Urothelium cell line (cell line): ENCODE measurements at regions not wholly inside any gene's neighbourhood (a gene's known extent, or its start where the extent isn't known, plus 50 kb on each side); places are given as distances from the start of the nearest gene placed in this dataset.

Source experiments
- DNase-seq: peaks from one replicate; pipeline ENCODE4 v3.0.0; 2011; ENCODE audit warnings: low spot score, mixed read lengths
- FAIRE-seq: peaks from 2 replicates; lab custom pipeline; 2011; peaks lifted over from hg19 to GRCh38; lab: Jason Lieb, UNC

DNA sequence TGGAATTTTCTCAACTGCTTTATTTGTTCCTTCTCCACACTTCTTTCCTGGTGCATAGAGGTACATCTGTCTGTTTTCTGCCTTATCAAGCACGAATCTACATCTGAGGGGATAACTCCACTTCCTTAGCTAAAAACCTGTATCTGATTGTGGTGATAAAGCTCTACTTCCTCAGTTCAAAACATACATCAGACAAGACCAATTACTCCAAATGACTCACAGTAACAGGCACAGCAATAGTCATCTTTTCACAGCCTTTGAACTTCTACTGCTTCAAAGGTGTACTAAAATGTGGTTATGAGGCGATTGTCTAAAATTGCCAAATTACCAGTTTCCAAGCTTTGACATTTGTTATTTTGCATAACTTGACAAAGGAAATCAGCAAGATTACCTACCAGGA is 803.6 kb upstream of the ZEB2 start:
- DNase-seq (no peak), FAIRE-seq (no peak)

DNA sequence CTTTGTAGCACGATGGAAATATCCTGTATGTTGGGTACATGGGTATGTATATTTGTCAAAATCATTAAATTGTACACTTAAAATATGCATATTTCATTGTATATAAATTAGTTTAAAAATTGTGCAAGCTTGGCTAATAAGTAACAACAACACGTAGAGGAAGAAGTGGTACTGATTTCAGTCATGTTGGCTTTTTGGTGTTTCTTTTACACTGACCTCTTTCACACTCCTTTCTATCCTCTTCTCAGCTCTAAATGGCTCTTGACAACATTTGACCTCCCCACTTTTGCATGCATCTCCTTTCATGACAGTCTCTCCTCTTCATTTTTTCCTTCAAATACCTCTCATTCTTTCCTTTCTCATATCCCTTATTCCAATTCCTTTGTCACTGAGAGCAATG is 801.4 kb upstream of the ZEB2 start:
- FAIRE-seq (no peak), DNase-seq (no peak)

DNA sequence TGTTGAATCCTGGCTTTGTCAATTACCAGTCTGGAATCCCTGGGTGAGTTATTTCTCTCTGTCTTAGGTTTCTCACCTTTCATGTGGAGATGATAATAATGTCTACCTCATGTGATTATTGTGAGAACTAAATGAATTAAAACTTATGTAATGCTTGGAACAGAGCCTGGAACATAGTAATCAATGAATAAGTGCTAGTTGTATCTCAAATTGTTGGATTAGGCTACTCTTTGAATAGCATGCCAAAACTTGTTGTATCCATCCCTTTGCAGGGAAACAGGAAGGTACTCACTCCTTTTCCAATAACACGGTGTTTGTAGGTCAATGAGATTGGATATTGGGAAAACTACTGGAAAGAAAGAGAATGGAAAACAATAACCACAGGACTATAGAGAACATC is 796.6 kb upstream of the ZEB2 start:
- no peak for FAIRE-seq

DNA sequence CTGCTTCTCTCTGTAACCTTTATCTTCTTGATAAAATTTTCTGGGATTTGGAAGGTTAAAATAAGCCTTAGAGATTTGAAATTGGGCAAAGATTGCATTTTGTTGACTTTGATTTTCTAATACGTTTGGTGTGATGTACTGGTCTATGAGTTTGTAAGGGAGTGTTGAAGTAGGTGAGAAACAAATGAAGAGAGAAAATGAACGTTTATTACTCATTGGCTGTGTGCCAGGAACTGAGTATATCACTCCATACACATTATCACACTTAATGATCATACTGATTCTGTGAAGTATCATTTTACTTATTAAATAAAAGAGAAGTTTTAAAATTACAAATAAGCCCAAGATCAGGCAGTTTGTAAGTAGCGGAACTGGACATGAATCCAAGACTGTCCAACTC is 795.1 kb upstream of the ZEB2 start:
- DNase-seq (no peak), FAIRE-seq (no peak)

More for the DNA sequence above, 796.6 kb upstream of the ZEB2 start:
- no peak for DNase-seq

DNA sequence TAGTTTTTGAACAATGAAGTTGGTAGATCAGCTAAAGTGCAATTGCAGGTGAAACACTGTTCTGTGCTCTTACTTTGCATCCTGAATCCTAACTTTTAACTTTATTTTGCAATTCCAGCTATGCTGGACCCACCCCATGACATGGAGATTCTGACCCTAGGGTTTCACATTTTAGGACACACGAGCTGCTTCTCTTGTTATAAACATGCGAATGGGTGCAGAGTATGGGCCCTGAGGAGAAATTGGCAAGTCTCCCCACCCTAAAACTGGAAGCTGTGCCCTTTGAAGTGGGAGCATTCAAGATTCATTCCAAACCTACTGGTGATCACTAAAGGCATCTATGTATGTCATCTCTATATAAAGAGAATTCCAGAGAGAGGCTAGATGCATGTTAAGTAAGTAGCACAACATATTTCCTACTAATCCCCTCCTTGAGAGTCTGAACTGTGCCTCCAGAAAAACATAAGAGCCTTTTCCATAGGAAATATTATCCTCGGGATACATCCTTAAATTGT is 794.3 kb upstream of the ZEB2 start:
- FAIRE-seq (no peak), DNase-seq (no peak)

DNA sequence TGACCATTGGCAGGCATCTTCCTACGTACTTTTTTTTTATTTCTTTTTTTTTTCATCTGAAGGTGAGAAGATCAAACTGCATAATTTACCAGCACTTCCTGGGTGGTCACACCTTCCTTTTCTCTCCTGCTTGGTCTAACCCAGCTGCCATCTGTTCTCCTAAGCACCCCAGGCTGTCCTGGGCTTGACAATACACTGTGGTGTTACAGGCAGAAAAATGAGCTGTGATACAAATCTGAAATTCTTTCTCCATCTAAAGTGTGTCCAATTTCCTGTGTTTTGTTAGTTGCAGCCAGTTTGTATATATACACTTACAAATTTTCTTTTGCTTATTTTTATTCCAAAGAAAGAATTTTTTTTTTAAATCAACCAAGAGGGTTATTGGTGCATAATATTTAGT is 786.0 kb upstream of the ZEB2 start:
- no peak for FAIRE-seq
- DNase-seq = no peak

DNA sequence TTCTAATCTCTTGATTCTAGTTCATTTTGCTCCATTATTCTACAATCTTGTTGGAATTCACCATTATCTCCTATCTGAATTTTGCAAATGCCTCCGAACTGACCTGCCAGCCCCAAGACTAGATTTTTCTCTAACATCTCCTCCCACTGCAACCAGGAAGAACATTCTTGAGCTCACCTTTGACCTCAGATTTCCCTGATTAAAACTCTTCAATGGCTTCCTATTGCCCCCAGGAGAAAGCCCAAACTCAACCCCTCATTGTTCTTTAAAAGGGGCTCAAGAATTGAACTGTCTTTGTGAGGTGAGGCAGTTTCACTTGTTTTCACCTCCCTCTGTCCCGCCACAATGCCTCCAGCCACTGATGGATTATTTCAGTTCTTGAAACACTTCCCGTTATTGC is 784.6 kb upstream of the ZEB2 start:
- no peak for FAIRE-seq

DNA sequence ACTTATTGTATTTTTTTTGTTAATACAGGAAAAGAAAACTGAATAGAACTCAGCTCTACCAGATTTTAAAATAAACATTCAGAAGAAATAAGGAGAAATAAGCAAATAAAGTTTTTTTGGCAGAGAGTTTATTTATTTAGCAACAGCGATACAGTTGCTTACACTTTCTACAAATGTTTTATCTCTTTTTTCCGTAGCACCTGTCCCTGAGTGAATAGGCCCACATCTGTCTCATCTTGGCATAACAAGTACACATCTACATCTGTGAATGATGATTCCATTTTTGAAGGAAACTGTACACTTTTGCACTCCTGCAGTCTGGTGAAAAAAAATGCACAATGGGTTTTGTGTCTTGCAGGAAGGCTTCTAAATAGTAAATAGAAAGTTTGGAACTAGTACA is 783.6 kb upstream of the ZEB2 start:
- DNase-seq = no peak
- FAIRE-seq = no peak

More for the DNA sequence above, 784.6 kb upstream of the ZEB2 start:
- DNase-seq = no peak

DNA sequence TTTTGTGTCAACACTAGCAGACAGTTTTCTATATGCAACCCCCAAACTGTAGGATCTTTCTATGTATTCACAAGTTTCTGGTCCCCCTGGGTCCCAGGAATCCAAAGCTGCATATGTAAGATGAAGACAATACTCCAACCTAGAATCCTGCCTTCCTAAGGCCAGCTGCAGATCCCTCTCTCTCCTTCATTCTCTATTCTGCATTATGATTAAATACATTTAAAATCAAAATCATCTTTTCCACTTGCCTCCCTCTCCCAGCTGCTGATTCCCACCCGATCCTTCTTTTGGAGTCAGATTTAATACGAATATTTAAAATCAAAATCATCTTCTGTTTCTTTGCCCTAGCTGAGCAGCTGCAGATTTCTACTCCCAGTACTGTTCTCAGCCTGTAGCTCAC is 783.0 kb upstream of the ZEB2 start:
- no peak for DNase-seq

DNA sequence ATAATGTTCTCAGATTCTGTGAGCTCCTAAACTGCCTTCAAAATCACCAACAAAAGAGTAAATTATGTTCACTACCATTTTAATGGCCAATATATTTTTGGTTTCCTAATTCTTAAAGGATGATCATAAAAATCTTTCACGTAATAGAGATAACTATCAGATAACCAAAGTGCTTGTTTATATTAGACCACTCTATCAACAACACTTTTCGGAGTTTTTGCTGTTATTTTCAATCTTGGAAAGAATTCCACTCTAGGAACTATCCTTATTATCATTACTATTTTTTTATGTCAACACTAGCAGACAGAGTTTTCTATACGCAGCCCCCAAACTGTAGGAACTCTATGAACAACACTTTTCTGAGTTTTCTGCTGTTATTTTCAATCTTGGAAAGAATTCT is 782.5 kb upstream of the ZEB2 start:
- DNase-seq = no peak
- FAIRE-seq = no peak

More for the DNA sequence above, 783.0 kb upstream of the ZEB2 start:
- FAIRE-seq = no peak

DNA sequence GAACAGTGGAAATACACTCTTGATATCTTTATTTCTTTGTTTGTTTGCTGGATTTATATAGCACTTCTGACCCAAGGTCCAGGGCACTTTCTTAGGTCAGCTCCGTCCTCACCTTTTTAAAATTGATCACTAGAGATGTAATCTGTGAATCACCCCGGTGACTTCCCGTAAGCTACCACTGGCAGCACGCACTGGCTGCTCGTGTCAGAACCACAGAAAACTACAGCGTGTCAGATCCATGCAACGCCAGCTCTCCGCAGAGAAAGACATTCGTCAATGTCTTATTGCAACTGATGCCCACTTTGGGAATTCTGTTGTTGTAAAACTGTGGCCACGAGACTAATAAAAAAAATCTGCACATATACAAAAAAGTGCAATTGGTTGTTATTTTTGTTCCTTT is 779.4 kb upstream of the ZEB2 start:
- FAIRE-seq (no peak), DNase-seq (no peak)

DNA sequence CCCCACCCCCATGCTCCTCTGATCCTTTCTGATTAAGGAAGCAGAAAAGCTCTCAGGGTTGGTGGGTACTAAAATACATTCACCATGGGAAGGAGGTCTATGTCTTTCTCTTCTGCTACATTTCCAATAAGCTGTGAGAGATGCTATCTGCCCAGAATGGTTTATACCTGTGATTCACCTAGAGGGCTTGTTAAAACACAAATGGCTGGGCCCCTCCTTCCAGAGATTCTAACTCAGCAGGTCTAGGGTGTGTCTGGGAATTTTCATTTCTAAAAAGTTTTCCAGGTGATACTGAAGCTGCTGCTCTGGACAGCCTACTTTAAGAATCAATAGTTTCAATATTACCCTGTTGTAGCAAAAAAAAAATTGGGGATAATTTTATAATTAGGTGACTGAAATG is 772.2 kb upstream of the ZEB2 start:
- no peak for FAIRE-seq
- DNase-seq = no peak

DNA sequence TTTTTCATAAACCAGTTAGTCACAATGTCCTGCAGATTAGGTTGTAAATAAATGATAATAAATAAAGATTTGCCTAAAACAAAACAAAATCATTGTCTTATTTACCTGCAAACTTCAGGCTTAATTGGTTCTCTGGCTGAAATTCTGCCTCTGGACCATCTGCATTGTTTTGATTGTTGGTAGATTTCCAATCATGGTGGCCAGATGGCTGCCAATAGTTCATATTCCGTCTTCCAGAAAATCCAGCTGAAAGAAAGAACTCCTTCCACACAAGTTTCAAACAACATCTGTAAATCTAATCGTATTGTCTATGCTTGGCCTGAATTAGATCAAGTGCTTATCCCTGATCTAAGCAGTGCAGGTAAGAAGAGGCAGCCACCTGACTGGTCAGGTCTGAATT is 771.1 kb upstream of the ZEB2 start:
- DNase-seq = no peak
- FAIRE-seq = no peak

DNA sequence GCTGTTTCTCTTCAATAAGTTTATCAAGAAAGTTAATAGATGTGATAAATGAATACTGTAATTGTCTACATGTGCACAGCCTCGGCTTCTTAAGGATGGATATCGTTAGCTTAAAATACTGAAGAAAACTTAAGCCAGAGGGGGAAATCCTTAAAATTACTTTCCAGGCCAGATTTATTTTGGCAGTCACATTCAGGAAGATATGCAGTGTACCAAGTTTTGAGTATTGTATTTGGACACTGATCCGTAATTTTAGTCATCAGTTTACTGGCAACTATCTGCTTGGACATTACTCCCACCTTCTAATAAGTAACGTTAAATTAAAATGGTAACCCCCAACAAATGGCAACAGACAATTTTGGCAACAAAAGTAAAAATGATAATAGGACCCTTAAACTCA is 770.0 kb upstream of the ZEB2 start:
- FAIRE-seq = no peak
- no peak for DNase-seq

DNA sequence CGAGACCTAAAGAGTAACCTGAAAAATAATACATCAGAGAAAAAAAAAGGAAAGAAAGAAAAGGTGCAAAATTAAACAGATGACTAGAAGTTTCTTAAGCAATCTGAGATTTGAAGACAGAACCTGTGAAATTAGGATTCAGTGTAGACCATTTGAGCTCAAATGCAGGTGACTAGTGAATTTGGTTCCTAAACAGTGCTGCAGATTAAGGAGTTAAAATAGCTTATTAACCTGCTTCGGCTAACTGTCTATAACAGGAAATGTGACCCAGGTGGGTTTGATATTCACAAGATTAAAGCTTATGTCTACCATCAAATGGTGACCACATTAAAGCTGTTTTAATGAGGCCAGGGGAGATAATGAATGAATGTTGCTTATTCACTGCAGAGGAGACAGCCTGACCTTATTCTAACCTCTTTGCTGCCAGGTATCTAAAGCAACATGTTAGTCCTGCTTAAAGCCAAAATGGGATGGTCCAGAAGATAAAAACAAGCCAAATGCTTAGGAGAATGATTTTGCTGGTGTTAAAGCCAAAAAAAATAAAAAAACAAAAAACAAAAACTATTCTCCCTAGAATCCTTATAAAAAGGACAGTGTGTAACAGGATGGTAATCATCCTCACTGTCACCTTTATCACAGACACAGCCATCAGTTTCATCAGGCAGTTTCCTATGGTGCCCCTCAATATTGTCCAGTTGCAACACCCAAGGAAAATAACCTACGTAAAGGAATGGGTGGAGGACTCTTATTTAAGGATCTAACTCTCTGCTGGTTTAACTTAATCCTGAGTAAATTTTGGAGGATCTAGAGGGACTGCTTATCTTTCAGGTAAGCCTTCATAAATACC is 769.0 kb upstream of the ZEB2 start:
- DNase-seq (no peak), FAIRE-seq (no peak)

DNA sequence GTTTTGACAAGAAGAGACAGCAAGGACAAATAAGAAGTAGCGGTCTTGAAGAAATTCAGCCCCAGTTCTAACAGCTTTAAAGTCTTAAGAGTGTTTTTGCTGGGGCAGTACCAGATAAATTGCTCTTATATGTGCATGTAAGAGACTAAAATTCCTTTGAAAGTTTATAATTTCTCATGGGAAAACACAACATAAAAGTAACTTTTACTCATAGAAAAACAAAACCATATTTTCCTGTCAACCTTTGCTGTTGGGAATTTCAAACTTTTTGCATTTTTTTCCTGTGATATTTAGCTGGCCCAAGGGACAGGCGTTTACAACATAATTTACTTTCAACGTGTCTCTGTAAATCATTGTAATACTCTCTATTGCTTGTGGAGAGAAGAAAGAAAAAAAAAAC is 767.8 kb upstream of the ZEB2 start:
- FAIRE-seq = no peak
- DNase-seq = no peak

DNA sequence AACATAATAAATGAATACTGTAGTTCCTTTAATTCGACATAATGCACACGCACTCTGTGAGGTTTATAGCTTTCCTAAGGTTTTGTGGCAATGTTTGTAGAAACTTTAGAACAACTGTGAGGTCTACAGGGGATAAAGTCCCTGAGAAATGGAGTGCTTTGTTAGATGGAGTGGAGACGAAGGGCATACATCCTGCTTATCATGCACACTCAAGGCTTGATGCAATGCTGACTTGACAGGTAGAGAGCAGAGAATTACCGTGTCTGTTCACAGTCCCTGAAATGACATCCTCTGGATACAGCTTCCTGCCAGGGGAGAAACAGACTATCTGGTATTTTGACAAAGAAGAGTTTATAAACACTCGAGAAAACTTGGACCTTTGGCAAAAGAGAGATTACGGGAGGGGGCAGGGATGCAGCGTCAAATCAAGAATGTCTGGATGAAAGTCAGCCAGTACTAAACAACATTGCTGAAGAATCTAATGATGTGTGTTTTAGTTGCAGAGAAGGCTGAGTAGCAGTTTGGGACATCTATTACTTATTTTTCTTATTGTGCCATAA is 766.9 kb upstream of the ZEB2 start:
- no peak for FAIRE-seq
- DNase-seq = no peak

DNA sequence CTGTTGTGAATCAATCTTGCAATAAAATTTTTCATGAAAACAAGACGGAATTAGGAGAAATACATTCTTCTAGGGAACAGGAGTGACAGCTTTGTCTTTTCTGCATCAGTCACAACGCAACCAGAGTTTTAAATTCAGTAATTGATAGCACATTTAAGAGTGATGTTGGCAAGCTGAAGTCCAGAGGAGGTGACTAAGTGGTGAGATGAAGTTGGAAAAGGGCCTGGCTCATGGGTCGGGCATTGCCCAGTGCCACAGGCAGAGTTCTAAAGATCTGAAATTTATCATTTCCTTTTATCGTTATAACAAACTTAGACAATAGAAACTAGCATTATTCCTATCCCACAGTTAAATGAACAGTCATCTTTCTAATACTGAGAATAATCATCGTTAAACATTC is 764.6 kb upstream of the ZEB2 start:
- DNase-seq = no peak

DNA sequence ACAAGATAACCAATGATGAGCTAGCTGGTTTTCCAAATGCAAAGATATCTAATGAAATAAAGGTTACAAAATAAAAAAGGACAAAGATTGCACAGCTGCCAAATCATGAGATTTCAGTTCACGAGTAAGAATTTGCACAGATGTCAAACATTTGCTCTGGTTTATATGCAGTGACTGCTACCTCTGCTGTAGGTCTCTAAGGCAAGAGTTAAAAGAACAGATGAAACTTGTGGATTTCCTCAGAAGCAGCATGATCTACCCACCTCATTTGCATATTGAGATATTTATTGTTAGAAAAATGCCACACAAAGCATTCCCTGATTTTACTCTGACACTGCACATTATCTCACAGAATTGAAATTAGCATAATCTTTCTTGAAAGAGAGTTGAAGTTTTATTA is 763.2 kb upstream of the ZEB2 start:
- no peak for FAIRE-seq
- no peak for DNase-seq

More for the DNA sequence above, 764.6 kb upstream of the ZEB2 start:
- FAIRE-seq = no peak

DNA sequence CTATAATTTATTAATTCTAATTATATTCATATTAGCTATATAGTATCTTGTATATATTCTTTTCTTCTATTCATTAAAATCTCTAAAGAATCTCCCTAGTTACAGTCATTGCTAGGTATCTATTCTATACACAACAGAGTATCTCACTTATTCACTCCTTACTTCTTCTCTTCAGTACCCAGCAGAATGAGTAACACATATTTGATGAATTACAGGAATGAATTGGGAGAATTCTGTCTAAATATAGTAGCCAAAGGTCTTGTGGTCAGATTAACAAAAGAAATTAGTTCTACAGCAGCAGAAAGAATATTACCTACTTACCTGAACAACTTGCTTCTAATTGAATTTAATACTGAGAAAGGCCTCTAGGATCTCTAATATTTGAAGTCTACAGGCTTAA is 758.0 kb upstream of the ZEB2 start:
- DNase-seq (no peak), FAIRE-seq (no peak)

DNA sequence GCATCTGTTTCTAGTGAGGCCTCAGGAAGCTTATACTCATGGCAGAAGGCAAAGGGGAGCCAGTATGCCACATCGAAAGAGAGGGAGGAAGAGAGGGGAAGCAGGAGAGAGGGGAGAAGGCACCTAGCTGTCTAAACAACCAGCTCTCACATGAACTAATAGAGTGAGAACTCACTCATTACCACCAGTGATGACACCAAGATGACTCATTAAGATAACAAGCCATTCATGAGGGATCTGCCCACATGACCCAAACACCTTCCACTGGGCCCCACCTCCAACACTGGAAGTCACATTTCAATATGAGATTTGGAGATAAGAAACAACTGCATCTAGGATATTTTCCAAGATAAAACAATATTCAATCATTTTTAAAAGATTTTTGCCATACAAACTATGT is 753.9 kb upstream of the ZEB2 start:
- DNase-seq (no peak), FAIRE-seq (no peak)

DNA sequence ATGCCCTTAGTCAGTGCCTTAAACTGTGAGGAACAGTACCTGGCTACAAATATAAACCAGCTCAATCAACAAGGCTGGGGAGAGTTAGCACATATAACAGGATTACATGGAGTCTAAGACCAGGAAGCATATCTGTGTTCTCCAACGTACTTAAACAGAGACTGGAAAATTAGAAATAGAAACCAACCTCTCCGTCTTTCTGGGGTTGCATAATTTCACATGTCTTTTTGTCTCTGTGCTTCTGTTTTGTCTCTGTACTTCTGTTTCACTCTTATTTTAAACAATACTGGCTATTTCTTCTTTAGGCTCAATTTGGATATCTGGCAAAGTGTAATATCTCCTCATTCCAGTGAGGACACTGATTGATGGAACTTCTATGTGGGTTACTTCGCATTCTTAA is 749.0 kb upstream of the ZEB2 start:
- FAIRE-seq (no peak), DNase-seq (no peak)

DNA sequence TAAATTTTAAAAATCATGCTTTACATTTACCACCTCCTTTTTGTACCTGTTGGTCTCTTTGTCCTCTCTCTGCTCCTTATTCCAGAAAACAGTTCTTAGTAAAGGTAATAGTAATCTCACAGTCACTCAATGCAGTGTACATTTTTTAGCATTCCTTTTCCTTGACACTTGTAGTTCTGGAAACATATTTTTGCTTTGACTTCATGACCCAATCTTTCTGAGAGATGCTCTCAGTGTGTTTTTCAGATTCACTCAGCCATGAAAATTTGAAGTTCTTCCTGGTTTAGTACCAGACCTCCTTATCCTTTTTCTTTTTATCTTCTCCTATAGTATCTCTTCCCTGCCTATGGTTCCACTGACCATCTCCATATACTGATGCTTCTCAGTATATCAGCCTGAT is 747.5 kb upstream of the ZEB2 start:
- no peak for FAIRE-seq

More for the DNA sequence above, 747.5 kb upstream of the ZEB2 start:
- no peak for DNase-seq
